Brain microvascular endothelial cell (primary cell): ENCODE measurements at regions not wholly inside any gene's neighbourhood (a gene's known extent, or its start where the extent isn't known, plus 50 kb on each side); places are given as distances from the start of the nearest gene placed in this dataset.
"Not testable (repeated sequence)": the region's sequence is repeated elsewhere in the genome, so short reads cannot be mapped to it uniquely, and the experiment has no call there.

Experiments
- DNase-seq: peaks from one replicate; pipeline ENCODE4 v3.0.0-alpha.2; 2020
- H3K27ac ChIP-seq: fragments of 250-450 bp; sonication (Bioruptor Pico); 2 replicates; pipeline ENCODE4 v1.5.1; 2020; ENCODE audit warnings: mild to moderate bottlenecking, moderate library complexity
- H3K27me3 ChIP-seq: fragments of 250-450 bp; sonication (Bioruptor Pico); replicated peaks from 2 replicates; pipeline ENCODE4 v1.5.1; 2020; ENCODE audit warnings: mild to moderate bottlenecking
- H3K36me3 ChIP-seq: fragments of 250-450 bp; sonication (Bioruptor Pico); replicated peaks from 2 replicates; pipeline ENCODE4 v1.5.1; 2020; ENCODE audit warnings: mild to moderate bottlenecking
- H3K4me3 ChIP-seq: 2 replicates; pipeline ENCODE4 v1.5.1; 2011; ENCODE audit warnings: low read depth, mild to moderate bottlenecking, control low read depth, low read length, moderate library complexity
- CTCF ChIP-seq: IDR thresholded peaks from 2 replicates; pipeline ENCODE4 v1.5.1; 2011; ENCODE audit warnings: low read depth, mild to moderate bottlenecking, moderate library complexity, low read length, control low read depth, inconsistent platforms; ENCODE audit errors: missing control alignments
- in situ Hi-C: cut with HindIII; loops from 2 replicates; pipeline ENCODE4 v1.10.0; 2017; ENCODE audit warnings: low sequenced_read_pairs, low pct_ligation_motif_present

GRCh38 chr3:178342111-178342510 is 194.1 kb upstream of the KCNMB2 start:
- no peak for TF ChIP-seq CTCF

GRCh38 chr3:178343433-178344038 is 192.7 kb upstream of the KCNMB2 start:
- in situ Hi-C loops = no loop called here
- no peak for TF ChIP-seq CTCF
- no peaks in the 10 kb centered on the region for H3K27me3 ChIP-seq
- no peak overlapping the region for H3K4me3 ChIP-seq
- no peak for DNase-seq
- no peak overlapping the region for H3K27ac ChIP-seq
- no peaks in the 10 kb centered on the region for H3K36me3 ChIP-seq

More at GRCh38 chr3:178342111-178342510, 194.1 kb upstream of the KCNMB2 start:
- DNase-seq = no peak
- Histone ChIP-seq H3K27me3 (no peaks in the 10 kb centered on the region), H3K27ac (no peak overlapping the region), H3K36me3 (no peaks in the 10 kb centered on the region), H3K4me3 (no peak overlapping the region)
- in situ Hi-C loops = no loop called here

GRCh38 chr3:178345944-178346343 is 190.3 kb upstream of the KCNMB2 start:
- in situ Hi-C loops = no loop called here
- TF ChIP-seq CTCF = no peak
- no peaks in the 10 kb centered on the region for H3K36me3 ChIP-seq
- H3K4me3 ChIP-seq = no peak overlapping the region
- H3K27me3 ChIP-seq = no peaks in the 10 kb centered on the region
- no peak overlapping the region for H3K27ac ChIP-seq
- no peak for DNase-seq

- H3K36me3 ChIP-seq, H3K27me3 ChIP-seq, H3K4me3 ChIP-seq, H3K27ac ChIP-seq, DNase-seq, in situ Hi-C loops: not testable (repeated sequence)
Measured at GRCh38 chr3:178348561-178349217, 187.5 kb upstream of the KCNMB2 start.

- H3K27me3 ChIP-seq, H3K36me3 ChIP-seq, H3K27ac ChIP-seq, in situ Hi-C loops, H3K4me3 ChIP-seq, DNase-seq: not testable (repeated sequence)
Measured at GRCh38 chr3:178349218-178349596, 187.0 kb upstream of the KCNMB2 start.

- TF ChIP-seq CTCF = no peak
- no peak for DNase-seq
- no peak overlapping the region for H3K4me3 ChIP-seq
- no peaks in the 10 kb centered on the region for H3K36me3 ChIP-seq
- H3K27me3 ChIP-seq = no peaks in the 10 kb centered on the region
- peak overlapping the region; percentile 35 for H3K27ac ChIP-seq
- in situ Hi-C loops = no loop called here
Measured at GRCh38 chr3:178350763-178351162, 185.5 kb upstream of the KCNMB2 start.
